H54 (cell line): ENCODE measurements at regions not wholly inside any gene's neighbourhood (a gene's known extent, or its start where the extent isn't known, plus 50 kb on each side); places are given as distances from the start of the nearest gene placed in this dataset.

Experiments used
- DNase-seq: peaks from one replicate; pipeline ENCODE4 v3.0.0; 2011; ENCODE audit warnings: low spot score, mixed read lengths; ENCODE audit not compliant: insufficient read length
- FAIRE-seq: peaks from 3 replicates; lab custom pipeline; 2011; peaks lifted over from hg19 to GRCh38; lab: Jason Lieb, UNC
- POLR2A ChIP-seq: IDR thresholded peaks from 2 replicates; pipeline ENCODE4 v1.6.1; 2011; ENCODE audit warnings: low read depth, mild to moderate bottlenecking, low read length

GRCh38 chr6:67353861-67354260 lies 1281.2 kb upstream of the ADGRB3 start:
- FAIRE-seq (no peak), DNase-seq (no peak)
- TF ChIP-seq POLR2A: no peak

GRCh38 chr6:67352717-67353116 lies 1282.4 kb upstream of the ADGRB3 start:
- FAIRE-seq (no peak), DNase-seq (no peak)
- no peak for TF ChIP-seq POLR2A

- DNase-seq: no peak
- TF ChIP-seq POLR2A: no peak
- no peak for FAIRE-seq
Observed at GRCh38 chr6:67350729-67351128, 1284.4 kb upstream of the ADGRB3 start.

- FAIRE-seq (no peak), DNase-seq (no peak)
- TF ChIP-seq POLR2A: no peak
Observed at GRCh38 chr6:67345946-67346345, 1289.1 kb upstream of the ADGRB3 start.

- TF ChIP-seq POLR2A: no peak
- DNase-seq (no peak), FAIRE-seq (no peak)
Observed at GRCh38 chr6:67336014-67336413, 1299.1 kb upstream of the ADGRB3 start.

GRCh38 chr6:67331304-67331703 lies 1303.8 kb upstream of the ADGRB3 start:
- TF ChIP-seq POLR2A: no peak
- FAIRE-seq: no peak

GRCh38 chr6:67328269-67328668 lies 1306.8 kb upstream of the ADGRB3 start:
- TF ChIP-seq POLR2A: no peak
- FAIRE-seq (no peak), DNase-seq (no peak)

More at GRCh38 chr6:67331304-67331703, 1303.8 kb upstream of the ADGRB3 start:
- no peak for DNase-seq

- no peak for TF ChIP-seq POLR2A
- no peak for FAIRE-seq
Observed at GRCh38 chr6:67300430-67301040, 1334.5 kb upstream of the ADGRB3 start.

GRCh38 chr6:67292169-67292568 lies 1342.9 kb upstream of the ADGRB3 start:
- no peak for TF ChIP-seq POLR2A
- FAIRE-seq: no peak
- DNase-seq: no peak

More at GRCh38 chr6:67300430-67301040, 1334.5 kb upstream of the ADGRB3 start:
- DNase-seq: no peak

GRCh38 chr6:67287566-67287965 lies 1347.5 kb upstream of the ADGRB3 start:
- no peak for DNase-seq

GRCh38 chr6:67285770-67286495 lies 1349.1 kb upstream of the ADGRB3 start:
- FAIRE-seq: no peak
- TF ChIP-seq POLR2A: no peak

More at GRCh38 chr6:67287566-67287965, 1347.5 kb upstream of the ADGRB3 start:
- TF ChIP-seq POLR2A: no peak
- no peak for FAIRE-seq

GRCh38 chr6:67277312-67277711 lies 1357.8 kb upstream of the ADGRB3 start:
- TF ChIP-seq POLR2A: no peak
- FAIRE-seq (no peak), DNase-seq (no peak)

More at GRCh38 chr6:67285770-67286495, 1349.1 kb upstream of the ADGRB3 start:
- DNase-seq: no peak

GRCh38 chr6:67265996-67266921 lies 1368.8 kb upstream of the ADGRB3 start:
- no peak for DNase-seq
- FAIRE-seq: no peak
- TF ChIP-seq POLR2A: no peak

- FAIRE-seq (no peak), DNase-seq (no peak)
- no peak for TF ChIP-seq POLR2A
Observed at GRCh38 chr6:67252663-67253062, 1382.4 kb upstream of the ADGRB3 start.
